ENCODE measurements at regions not wholly inside any gene's neighbourhood (a gene's known extent, or its start where the extent isn't known, plus 50 kb on each side); places are given as distances from the start of the nearest gene placed in this dataset.

DNA sequence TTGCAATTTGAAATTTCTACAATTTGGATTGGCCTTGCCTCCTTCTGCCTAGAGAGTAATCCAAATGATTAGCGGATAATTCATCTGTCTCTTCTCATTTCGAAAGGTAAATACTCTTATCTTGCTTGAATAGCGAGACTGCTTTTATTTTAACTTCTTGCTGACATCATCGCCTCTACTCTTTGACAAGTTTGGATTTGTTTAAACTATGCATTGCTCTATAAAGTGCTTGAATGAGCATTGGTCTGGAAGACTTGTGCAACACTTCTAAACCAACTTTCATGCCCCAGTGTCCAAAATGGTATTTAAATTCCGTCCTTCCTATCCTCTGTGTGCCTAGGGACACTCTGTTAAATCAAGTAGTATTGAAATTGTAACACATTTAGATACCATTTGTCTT, 384.1 kb upstream of the SLC35B3 start:
- no peak for ATAC-seq
- Histone ChIP-seq H3K27me3 (ENCODE audit: control insufficient read depth, insufficient read depth, low read length) (0 out of 2 replicates have a peak, but pooled peaks cover 2% of the 10 kb centered on the region), H3K9me3 (ENCODE audit: control insufficient read depth, insufficient read depth, low read depth, low read length) (0 out of 2 replicates have a peak, but pooled peaks cover 6% of the 10 kb centered on the region), H3K27ac (ENCODE audit: low read length) (no peak overlapping the region), H3K36me3 (ENCODE audit: control insufficient read depth, insufficient read depth, low read length) (no peaks in the 10 kb centered on the region), H3K4me3 (ENCODE audit: low read depth in 2 of 2, low read length in 2 of 2) (no peak overlapping the region), H3K4me1 (ENCODE audit: control insufficient read depth, insufficient read depth, low read length) (no peaks in the 10 kb centered on the region)
- no TSS peak for BruUV-seq (replicated peaks)
- POLR2A ChIA-PET = no interaction called here
- in situ Hi-C loops (cut with HindIII; ENCODE audit: low pct_unique_long_range_greater_than_20kb, low sequenced_read_pairs) (no loop called here), intact Hi-C loops (cut with micrococcal nuclease; ENCODE audit: unreplicated experiment) (no loop called here)
- no peak for DNase-seq (ENCODE audit: low read depth, low spot score)
- TF ChIP-seq CTCF (IDR thresholded peaks at IDR 0.05) (no peak), SIN3A (IDR thresholded peaks at IDR 0.05; ENCODE audit: borderline replicate concordance, insufficient read depth, low read depth, low read length) (no peak), TCF7L2 (IDR thresholded peaks at IDR 0.05; ENCODE audit: low read depth, low read length) (no peak), POLR2AphosphoS5 (IDR thresholded peaks at IDR 0.05; ENCODE audit: low read depth, low read length) (no peak)
- CTCF ChIA-PET = no interaction called here

DNA sequence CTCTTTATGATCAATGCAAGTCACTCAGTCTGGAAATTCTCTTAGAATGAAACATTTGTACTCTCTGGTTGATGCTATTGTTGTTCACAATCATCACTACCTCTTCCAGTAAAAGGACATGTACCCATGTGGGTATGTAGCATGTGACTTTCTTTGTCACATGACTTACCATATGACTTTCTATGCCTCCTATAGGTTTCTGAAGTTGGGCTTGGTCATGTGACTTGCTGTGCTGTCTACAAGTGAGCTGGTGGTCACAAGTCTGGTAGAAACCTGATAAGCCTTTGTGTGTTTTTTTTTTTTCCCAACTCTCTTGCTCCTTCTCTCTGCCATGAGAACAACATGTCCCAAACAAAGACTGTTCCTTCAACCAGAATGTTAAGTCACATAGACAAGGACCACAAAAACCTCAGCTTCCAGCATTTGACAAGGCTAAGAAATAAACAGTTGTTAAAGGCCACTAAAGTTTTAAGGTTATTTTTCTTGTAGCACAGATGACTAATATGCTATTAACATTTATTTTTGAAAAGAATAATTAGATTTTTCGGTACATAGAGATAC, 379.2 kb upstream of the SLC35B3 start:
- no peak overlapping the region for H3K4me3 ChIP-seq (ENCODE audit: low read depth in 2 of 2, low read length in 2 of 2)
- ChIA-PET CTCF (no interaction called here), POLR2A (interaction anchor here (0.6 kb wide), 1 partner anchor 1880 kb away, joined by 5 read pairs; the partner anchor contains the start of gene PAK1IP1)
- H3K9me3 ChIP-seq (ENCODE audit: control insufficient read depth, insufficient read depth, low read depth, low read length) = no peaks in the 10 kb centered on the region
- no peaks in the 10 kb centered on the region for H3K4me1 ChIP-seq (ENCODE audit: control insufficient read depth, insufficient read depth, low read length)
- TF ChIP-seq SIN3A (IDR thresholded peaks at IDR 0.05; ENCODE audit: borderline replicate concordance, insufficient read depth, low read depth, low read length) (no peak), POLR2AphosphoS5 (IDR thresholded peaks at IDR 0.05; ENCODE audit: low read depth, low read length) (no peak), CTCF (IDR thresholded peaks at IDR 0.05) (no peak), REST (IDR thresholded peaks at IDR 0.05; ENCODE audit: insufficient read depth in 1 of 2, low read depth in 2 of 2, low read length in 1 of 2) (no peak), TCF7L2 (IDR thresholded peaks at IDR 0.05; ENCODE audit: low read depth, low read length) (no peak)
- no peak overlapping the region for H3K27ac ChIP-seq (ENCODE audit: low read length)
- no peaks in the 10 kb centered on the region for H3K27me3 ChIP-seq (ENCODE audit: control insufficient read depth, insufficient read depth, low read length)
- DNase-seq (ENCODE audit: low read depth, low spot score) (no peak), ATAC-seq (no peak)
- intact Hi-C loops (cut with micrococcal nuclease; ENCODE audit: unreplicated experiment) = no loop called here
- BruUV-seq (replicated peaks) = no TSS peak
- no peaks in the 10 kb centered on the region for H3K36me3 ChIP-seq (ENCODE audit: control insufficient read depth, insufficient read depth, low read length)
- in situ Hi-C loops (cut with HindIII; ENCODE audit: low pct_unique_long_range_greater_than_20kb, low sequenced_read_pairs) = no loop called here

Data from Panc1 (cell line).